Skeletal muscle tissue (tissue), 3 donors: ENCODE measurements at regions not wholly inside any gene's neighbourhood (a gene's known extent, or its start where the extent isn't known, plus 50 kb on each side); places are given as distances from the start of the nearest gene placed in this dataset.

Experiments
- H3K27ac ChIP-seq: one replicate; pipeline ENCODE4 v1.7.0; 2013; ENCODE audit warnings: mild to moderate bottlenecking, low read depth, low read length, inconsistent platforms
- H3K27me3 ChIP-seq, 3 donors: one replicate each; pipeline ENCODE4 v1.7.0; 2013; ENCODE audit warnings: low read length in 3 of 3; ENCODE audit not compliant: control insufficient read depth in 3 of 3, insufficient read depth in 3 of 3
- H3K36me3 ChIP-seq, 3 donors: one replicate each; pipeline ENCODE4 v1.7.0; 2013; ENCODE audit warnings: low read length in 3 of 3; ENCODE audit not compliant: control insufficient read depth in 3 of 3, insufficient read depth in 3 of 3
- H3K4me1 ChIP-seq, 3 donors: one replicate each; pipeline ENCODE4 v1.7.0; 2013; ENCODE audit warnings: low read length in 3 of 3, mild to moderate bottlenecking in 3 of 3; ENCODE audit not compliant: control insufficient read depth in 3 of 3, insufficient read depth in 3 of 3
- H3K4me3 ChIP-seq, 3 donors: one replicate each; pipeline ENCODE4 v1.7.0; 2013; ENCODE audit warnings: low read length in 3 of 3
- H3K9ac ChIP-seq, 3 donors: one replicate each; pipeline ENCODE4 v1.7.0; 2013; ENCODE audit warnings: low read length in 3 of 3, mild to moderate bottlenecking in 3 of 3, moderate library complexity in 2 of 3, low read depth in 1 of 3
- H3K9me3 ChIP-seq, 3 donors: one replicate each; pipeline ENCODE4 v1.7.0; 2013; ENCODE audit warnings: low read length in 3 of 3; ENCODE audit not compliant: control insufficient read depth in 3 of 3
- donor health status: Osteomylitis.

- Histone ChIP-seq H3K4me3 (no peak overlapping the region), H3K9me3 (no peaks in the 10 kb centered on the region), H3K27ac (no peak overlapping the region), H3K27me3 (no peaks in the 10 kb centered on the region), H3K9ac (no peak overlapping the region), H3K4me1 (peaks cover 0 to under 1% (median 0%) of the 10 kb centered on the region in 3 donors), H3K36me3 (no peaks in the 10 kb centered on the region)
Measured at GRCh38 chr20:40325006-40325568, 363.9 kb downstream of the MAFB start.

- Histone ChIP-seq H3K4me1 (peaks cover 0 to 4% (median 0%) of the 10 kb centered on the region in 3 donors), H3K27me3 (no peaks in the 10 kb centered on the region), H3K9me3 (no peaks in the 10 kb centered on the region), H3K9ac (no peak overlapping the region), H3K4me3 (no peak overlapping the region), H3K27ac (no peak overlapping the region), H3K36me3 (no peaks in the 10 kb centered on the region)
Measured at GRCh38 chr20:40323361-40323794, 365.7 kb downstream of the MAFB start.

GRCh38 chr20:40322941-40323340, 366.1 kb downstream of the MAFB start:
- no peaks in the 10 kb centered on the region for H3K36me3 ChIP-seq
- H3K9me3 ChIP-seq: no peaks in the 10 kb centered on the region
- no peaks in the 10 kb centered on the region for H3K27me3 ChIP-seq
- H3K4me1 ChIP-seq: peaks cover 0 to 4% (median 0%) of the 10 kb centered on the region in 3 donors
- no peak overlapping the region for H3K9ac ChIP-seq
- H3K4me3 ChIP-seq: no peak overlapping the region
- no peak overlapping the region for H3K27ac ChIP-seq

- no peaks in the 10 kb centered on the region for H3K9me3 ChIP-seq
- H3K4me3 ChIP-seq: no peak overlapping the region
- H3K36me3 ChIP-seq: no peaks in the 10 kb centered on the region
- no peak overlapping the region for H3K27ac ChIP-seq
- no peak overlapping the region for H3K9ac ChIP-seq
- H3K4me1 ChIP-seq: peaks cover 3 to 6% (median 4%) of the 10 kb centered on the region in 3 donors
- no peaks in the 10 kb centered on the region for H3K27me3 ChIP-seq
Measured at GRCh38 chr20:40320517-40321011, 368.5 kb downstream of the MAFB start.

DNA sequence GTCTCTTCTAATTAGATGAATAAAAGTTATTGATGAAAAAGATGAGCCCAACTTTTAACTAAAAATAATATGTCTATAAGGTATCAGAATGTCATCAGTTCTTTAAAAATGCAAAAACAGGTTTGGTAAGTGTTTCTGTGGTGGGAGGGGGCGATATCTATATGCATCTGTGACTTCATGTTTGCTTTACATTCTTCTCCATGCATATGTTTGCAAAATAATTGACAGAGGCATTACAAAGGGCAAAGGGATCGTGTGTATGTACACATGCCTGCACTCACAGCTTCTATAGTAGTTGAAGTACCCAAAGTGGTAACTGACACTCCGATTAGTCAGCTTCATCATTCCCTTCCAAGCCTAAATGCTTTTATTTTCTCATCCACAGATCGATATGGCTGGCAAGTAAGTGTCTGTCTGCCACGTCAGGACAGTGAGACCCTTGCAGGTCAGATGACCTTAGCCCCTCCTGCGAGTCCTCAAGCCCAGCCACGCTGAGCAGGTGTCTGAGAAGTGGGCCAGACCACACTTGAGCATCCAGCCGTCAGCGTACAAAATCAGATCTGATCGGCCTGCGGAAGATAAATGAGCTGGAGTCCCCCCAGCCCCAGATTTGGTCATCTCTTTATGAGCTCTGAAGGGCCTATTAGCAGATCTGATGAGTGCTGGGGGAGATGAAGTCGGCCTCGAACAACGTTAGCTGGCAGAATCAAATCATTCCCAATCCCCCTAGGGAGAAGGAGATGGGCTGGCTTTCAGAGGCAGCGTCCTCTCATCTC, 369.1 kb downstream of the MAFB start:
- no peak overlapping the region for H3K9ac ChIP-seq
- no peaks in the 10 kb centered on the region for H3K36me3 ChIP-seq
- H3K4me1 ChIP-seq: peaks cover 3 to 6% (median 4%) of the 10 kb centered on the region in 3 donors
- no peaks in the 10 kb centered on the region for H3K9me3 ChIP-seq
- H3K27ac ChIP-seq: no peak overlapping the region
- H3K27me3 ChIP-seq: no peaks in the 10 kb centered on the region
- H3K4me3 ChIP-seq: no peak overlapping the region

- Histone ChIP-seq H3K4me1 (peaks cover 3 to 6% (median 4%) of the 10 kb centered on the region in 3 donors), H3K9me3 (no peaks in the 10 kb centered on the region), H3K27me3 (no peaks in the 10 kb centered on the region), H3K27ac (no peak overlapping the region), H3K36me3 (no peaks in the 10 kb centered on the region), H3K9ac (no peak overlapping the region), H3K4me3 (no peak overlapping the region)
Measured at GRCh38 chr20:40319056-40319455, 370.0 kb downstream of the MAFB start.

DNA sequence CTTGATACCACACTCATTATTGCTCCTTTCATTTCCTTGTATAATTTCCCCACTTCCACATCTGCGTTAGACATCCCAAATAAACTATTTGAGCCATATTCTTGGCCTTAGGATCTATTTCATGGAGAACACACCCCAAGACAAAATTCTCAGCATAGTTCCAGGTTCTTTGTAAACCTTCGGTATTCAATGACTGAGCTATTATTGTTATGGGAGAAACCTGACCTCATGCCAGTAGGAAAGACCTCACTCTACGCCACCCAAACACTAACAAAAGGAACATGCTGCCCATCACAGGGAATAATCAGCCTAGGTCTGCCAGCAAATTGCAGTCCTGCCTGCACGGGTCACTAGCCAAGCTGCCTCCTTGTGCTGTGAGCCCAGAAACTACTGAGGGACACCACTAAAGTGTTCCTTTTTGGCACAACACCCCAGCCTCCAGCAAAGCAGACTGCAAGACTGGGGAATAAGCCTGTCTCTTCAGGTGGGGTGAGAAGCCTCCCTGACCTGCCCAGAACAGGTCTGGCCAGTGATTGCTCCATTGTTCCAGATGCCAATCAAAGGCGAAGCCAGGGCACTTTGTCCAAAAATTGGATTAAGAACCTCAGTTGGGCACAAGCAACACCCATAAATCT, 371.8 kb downstream of the MAFB start:
- Histone ChIP-seq H3K4me1 (peaks cover 3 to 6% (median 4%) of the 10 kb centered on the region in 3 donors), H3K9me3 (no peaks in the 10 kb centered on the region), H3K9ac (no peak overlapping the region), H3K4me3 (no peak overlapping the region), H3K36me3 (no peaks in the 10 kb centered on the region), H3K27ac (no peak overlapping the region), H3K27me3 (no peaks in the 10 kb centered on the region)

- Histone ChIP-seq H3K27me3 (no peaks in the 10 kb centered on the region), H3K36me3 (no peaks in the 10 kb centered on the region), H3K4me3 (no peak overlapping the region), H3K4me1 (peaks cover 0 to 6% (median 3%) of the 10 kb centered on the region in 3 donors), H3K9ac (no peak overlapping the region), H3K9me3 (no peaks in the 10 kb centered on the region), H3K27ac (no peak overlapping the region)
Measured at GRCh38 chr20:40314278-40314677, 374.8 kb downstream of the MAFB start.

DNA sequence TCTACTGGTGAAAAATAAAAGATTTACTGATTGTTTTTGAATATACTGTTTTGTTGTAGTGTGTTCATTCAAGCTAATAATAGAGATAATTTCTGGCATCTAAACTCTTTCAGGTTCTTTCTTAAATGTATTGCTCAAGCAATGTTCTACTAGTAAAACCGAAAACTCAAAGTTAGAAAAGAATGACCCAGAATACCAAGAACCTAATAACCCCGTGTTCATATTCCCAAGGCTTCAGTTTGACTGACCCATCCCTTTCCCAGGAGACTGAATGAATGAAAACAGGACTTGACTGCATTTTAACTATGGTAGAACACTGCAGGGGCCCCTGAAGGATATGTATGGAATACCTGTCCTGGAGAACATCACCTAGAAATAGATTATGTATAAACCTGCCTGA, 375.3 kb downstream of the MAFB start:
- H3K27ac ChIP-seq: no peak overlapping the region
- no peaks in the 10 kb centered on the region for H3K36me3 ChIP-seq
- H3K4me3 ChIP-seq: no peak overlapping the region
- H3K27me3 ChIP-seq: no peaks in the 10 kb centered on the region
- H3K9ac ChIP-seq: no peak overlapping the region
- no peaks in the 10 kb centered on the region for H3K9me3 ChIP-seq
- H3K4me1 ChIP-seq: peaks cover 0 to 6% (median 3%) of the 10 kb centered on the region in 3 donors

DNA sequence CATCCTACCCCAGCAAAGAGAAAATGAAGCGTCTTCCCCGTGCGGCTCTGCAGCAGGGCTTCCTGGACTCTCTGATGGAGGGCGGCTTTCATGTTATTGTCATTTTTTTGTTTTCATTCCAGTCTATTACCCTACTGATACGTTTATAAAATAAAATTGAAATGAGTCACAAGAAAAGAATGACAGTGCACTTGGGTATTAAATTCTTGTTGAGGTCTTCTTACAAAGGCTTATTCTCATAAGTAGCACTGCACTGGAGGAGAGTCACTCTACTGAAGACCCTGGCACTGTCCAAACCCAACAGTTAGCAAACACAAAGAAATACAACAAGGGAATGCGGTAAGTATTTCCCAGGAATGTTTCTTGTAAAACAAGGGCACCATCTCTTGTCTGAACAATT, 379.3 kb downstream of the MAFB start:
- Histone ChIP-seq H3K9me3 (no peaks in the 10 kb centered on the region), H3K27ac (no peak overlapping the region), H3K4me1 (peaks cover 29 to 35% (median 32%) of the 10 kb centered on the region in 3 donors), H3K36me3 (no peaks in the 10 kb centered on the region), H3K4me3 (no peak overlapping the region), H3K27me3 (no peaks in the 10 kb centered on the region), H3K9ac (no peak overlapping the region)
